DND-41 (cell line): ENCODE measurements at regions not wholly inside any gene's neighbourhood (a gene's known extent, or its start where the extent isn't known, plus 50 kb on each side); places are given as distances from the start of the nearest gene placed in this dataset.

Experiments used
- EZH2 ChIP-seq: IDR thresholded peaks from 3 replicates; pipeline ENCODE4 v1.6.1; 2012; ENCODE audit warnings: borderline replicate concordance, low read depth, mild to moderate bottlenecking, moderate library complexity, low read length, inconsistent platforms; ENCODE audit not compliant: severe bottlenecking
- TF ChIP-seq, protein P1 (sequence below): IDR thresholded peaks from 2 replicates; pipeline ENCODE4 v1.5.1; 2012; ENCODE audit warnings: borderline replicate concordance, low read length, moderate library complexity, mild to moderate bottlenecking; ENCODE audit not compliant: poor library complexity, severe bottlenecking; ENCODE audit errors: extremely low read depth

GRCh38 chr2:128752691-128753263 lies 434.1 kb upstream of the HS6ST1 start:
- TF ChIP-seq, protein P1, sequence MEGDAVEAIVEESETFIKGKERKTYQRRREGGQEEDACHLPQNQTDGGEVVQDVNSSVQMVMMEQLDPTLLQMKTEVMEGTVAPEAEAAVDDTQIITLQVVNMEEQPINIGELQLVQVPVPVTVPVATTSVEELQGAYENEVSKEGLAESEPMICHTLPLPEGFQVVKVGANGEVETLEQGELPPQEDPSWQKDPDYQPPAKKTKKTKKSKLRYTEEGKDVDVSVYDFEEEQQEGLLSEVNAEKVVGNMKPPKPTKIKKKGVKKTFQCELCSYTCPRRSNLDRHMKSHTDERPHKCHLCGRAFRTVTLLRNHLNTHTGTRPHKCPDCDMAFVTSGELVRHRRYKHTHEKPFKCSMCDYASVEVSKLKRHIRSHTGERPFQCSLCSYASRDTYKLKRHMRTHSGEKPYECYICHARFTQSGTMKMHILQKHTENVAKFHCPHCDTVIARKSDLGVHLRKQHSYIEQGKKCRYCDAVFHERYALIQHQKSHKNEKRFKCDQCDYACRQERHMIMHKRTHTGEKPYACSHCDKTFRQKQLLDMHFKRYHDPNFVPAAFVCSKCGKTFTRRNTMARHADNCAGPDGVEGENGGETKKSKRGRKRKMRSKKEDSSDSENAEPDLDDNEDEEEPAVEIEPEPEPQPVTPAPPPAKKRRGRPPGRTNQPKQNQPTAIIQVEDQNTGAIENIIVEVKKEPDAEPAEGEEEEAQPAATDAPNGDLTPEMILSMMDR: no peak
- TF ChIP-seq EZH2: no peak
